ENCODE measurements at regions not wholly inside any gene's neighbourhood (a gene's known extent, or its start where the extent isn't known, plus 50 kb on each side); places are given as distances from the start of the nearest gene placed in this dataset.

DNA sequence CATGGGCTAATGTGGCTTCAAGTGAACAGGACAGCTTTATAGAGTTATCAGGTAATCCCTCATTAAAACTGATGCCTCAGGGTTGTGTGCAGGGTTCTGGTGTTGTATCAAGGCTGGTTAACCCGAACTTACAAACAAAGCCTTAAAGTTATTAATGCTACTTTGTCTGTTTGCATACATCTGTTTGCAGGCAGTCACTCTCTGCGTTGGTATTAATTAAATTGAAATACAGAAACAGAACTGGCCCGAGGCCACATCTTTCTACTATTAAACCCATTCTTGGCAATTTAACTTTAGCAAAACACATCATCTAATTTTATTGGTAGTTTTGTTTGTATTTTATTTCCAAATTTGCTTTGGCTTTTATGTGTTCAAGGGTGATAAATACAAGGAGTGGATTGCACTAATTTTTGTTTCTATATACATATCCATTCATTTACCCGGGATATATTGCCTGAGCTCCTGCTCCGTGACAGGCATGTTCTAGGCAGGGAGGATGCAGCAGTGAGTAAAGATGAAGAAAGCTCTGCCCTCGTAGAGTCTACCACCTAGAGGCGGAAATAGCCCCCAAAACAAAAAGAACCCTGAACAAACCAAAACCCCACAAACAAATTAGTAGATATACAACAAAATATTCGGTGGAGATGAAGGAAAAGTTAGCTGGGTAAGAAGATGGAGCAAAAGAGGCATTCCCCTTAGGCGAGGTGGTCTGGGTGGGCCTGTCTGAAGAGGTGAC, 164.2 kb downstream of the MACROH2A1 start:
- DNase-seq: no peak

DNA sequence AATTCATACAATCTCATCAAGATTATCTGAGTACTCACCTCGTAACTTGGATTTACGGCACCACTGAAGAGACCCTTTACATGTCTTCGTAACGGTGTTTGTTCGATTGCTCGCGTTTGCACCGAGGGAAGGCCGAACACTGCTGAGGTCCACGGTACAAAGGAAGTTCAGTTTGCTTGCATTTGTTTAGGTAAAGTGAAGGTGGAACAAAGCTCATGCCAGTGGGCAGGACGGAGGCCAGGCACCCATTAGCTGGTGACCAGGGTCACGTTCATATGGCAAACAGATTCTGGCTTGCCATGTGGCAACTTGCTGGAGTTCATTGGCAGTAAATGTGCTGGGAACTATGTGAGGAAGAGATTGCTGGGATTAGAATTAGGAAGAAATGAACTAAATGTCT, 164.8 kb downstream of the MACROH2A1 start:
- DNase-seq: no peak

DNA sequence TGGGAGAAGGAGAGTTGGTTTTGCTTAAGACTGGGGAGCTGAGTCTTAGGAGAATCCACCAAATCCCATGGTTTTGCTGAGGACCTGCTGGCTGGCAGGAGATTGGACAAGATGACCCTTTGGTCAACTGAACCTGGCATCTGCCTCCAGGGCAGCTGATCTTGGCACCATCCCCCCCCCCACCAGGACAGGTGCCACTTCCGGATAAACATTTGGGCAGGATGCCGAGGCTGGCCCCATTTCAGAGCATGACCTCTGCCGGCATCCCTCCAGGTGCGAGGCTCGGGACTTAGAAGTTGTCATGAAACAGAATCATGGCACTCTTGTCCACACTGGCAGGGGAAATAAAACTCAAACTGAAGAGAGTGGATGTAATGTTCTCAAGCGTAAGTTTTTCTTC, 165.6 kb downstream of the MACROH2A1 start:
- no peak for DNase-seq

DNA sequence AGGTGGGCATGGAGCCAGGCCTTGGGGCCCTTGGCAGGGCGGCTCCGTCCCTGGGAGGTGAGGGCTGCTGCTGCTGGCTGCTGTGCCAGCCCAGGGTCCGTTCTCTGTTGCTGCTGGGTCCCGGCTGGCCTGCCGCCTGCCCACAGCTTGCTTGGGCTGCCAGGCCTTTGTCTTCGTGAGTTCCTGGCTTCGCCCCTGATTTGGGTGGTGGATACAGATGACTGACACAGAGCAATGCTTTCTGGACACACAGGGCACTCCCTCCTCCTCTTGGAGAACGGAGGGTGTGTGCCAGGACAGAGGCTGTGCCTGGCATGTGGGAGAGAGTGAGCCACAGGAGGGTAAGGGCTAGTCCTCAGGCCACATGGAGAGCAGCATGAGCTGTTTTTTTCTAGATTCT, 166.1 kb downstream of the MACROH2A1 start:
- DNase-seq: no peak

DNA sequence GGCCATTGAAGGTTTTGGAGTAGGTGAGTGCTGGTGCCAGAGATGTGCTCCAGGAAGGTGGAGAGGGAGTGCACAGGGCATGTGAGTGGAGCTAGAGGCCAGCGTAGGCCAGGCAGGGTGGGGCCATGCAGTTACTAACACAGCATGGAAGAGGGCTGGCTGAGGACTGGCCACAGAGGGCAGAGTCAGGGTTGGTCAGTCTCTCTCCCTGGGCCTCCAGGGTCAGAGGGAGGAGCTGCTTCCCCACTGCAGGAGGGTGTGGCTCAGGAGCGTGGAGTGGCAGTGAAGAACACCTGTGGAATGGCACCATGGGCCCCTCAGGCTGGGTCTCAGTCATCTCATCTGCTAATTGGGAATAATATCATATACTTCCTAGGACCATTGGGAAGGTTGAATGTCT, 167.7 kb downstream of the MACROH2A1 start:
- no peak for DNase-seq

DNA sequence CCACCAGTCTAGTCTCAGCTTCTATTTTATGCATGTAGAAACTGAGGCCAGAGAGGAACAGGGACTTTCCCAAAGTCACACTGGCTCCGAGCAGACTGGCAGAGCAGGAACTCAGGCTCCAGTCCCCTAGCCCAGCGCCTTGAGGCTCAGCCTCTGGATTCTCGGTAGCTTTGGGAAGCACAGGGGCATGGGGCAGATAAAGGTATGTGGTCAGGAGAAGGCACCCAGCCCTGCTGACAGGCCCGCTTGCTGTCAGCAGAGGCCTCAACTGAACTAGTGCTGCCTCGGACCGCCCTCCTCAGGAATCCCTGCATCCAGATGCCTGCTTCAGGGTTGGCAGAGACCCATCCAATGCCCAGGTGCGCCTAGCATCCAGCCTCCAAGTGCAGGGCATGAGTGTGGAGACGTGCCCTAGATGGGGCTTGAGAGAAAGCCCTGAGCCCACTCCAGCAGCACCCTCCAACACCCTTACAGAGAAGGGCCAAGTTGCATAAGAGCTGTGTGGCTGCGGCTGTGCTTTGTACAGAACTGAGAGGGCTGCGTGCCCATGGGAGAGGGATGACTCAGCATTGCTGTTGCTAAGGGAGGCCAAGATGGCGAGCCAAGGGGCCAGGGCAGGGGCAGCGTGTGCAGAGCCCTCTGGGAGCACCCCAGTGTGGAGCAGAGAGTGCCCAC, 168.6 kb downstream of the MACROH2A1 start:
- DNase-seq: no peak

DNA sequence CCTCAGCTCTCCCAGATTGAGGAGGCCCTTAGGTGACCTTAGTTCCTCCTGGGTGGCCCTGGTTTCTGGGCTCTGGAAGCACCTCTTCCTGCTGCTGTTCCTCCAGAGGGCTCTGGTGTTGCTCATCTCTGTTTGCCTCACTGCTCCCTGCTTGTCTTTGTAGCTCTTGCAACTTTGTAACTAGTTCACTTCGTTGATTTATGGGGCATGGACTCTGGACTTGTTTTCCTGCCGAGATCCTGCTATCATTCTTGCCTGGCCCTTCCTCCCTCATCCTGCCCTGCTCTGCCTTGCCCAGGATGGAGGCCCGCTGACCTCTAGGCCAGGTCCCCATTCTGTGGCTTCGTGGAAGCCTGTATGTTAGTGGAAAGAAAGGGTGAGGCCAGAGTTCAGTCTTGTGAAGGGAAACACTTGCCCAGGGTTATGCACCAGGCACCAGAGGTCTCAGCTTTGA, 169.3 kb downstream of the MACROH2A1 start:
- DNase-seq: no peak

DNA sequence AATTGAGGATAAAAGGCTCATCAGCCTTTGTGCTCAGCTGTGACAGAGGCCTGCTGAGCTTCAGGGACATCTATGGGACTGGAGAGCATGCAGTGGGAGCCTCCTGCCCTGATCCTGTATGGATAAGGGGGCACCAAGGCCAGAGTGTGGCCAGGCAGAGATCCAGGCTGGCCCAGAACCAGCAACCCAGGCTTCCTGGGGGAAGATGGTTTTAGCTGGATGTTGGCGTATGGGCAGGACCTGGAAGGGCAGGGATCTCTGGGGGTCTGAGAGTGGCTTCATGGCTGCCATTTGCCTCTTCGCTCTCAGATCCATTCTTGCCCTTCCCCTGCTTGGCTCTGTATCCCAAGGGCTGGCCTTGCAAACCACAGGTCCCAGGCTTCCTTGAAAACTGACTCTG, 169.9 kb downstream of the MACROH2A1 start:
- no peak for DNase-seq

DNA sequence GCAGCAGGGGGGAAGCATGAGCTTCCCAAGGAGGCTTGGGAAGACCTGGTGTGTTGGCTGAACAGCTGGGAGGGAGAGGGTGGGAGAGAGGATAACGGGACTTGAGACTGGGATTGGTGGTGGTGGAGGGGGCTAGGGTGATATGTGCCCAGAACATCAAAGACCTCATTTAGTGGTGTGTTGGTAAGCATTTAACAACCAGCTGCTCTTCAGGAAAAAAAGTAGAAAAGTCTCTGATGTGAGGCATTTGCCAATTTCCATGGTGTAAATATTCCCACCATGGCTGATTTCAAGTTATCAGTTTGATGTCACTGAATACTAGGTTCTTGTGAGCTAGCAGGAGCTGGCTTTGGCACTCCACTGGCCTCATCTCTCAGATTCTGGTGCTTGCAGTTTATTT, 170.8 kb downstream of the MACROH2A1 start:
- DNase-seq: no peak

DNA sequence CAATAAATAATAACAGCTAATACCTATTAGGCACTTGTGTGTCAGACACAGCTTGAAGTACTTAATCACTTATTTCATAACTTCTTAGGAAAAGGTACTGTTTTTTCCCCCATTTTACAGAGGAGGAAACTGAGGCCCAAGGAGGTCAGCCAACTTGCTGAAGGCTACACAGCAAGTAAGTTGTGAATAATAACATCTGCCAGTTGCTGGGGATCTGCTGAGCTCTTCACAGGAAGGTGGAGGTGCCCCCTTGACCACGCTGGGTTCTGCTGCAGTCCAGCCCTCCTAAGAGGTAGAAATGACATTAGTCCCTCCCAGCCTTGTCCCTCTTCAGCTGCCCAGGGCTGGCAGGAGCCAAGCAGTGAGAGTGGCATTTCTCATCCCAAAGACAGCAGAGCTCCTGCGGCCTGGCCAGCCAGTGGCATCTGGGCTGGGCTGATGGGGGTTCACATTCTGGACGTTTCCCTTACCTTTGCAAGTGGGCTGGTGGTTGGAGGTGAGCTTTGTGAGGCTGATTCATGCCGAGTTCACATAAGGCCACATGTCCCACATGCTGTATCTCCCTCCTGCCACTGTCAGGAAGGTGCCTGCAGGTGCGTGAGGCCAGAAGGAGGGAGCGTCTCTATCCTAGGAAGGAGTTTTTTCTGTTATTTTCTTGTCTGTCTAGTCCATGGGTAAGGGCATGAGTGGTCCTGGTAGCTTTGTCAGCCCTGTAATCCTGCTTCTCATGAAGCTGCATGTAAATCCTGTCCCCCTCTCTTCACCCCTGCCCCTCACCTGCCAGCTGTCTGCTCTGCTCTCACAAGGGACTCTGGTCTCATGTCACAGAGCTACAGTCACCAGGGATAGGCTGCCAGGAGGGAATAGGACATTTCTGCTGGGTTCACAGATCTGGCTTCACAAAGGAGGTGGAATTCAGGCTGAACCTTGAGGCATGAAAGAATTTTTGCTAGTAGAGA, 171.7 kb downstream of the MACROH2A1 start:
- DNase-seq: no peak

DNA sequence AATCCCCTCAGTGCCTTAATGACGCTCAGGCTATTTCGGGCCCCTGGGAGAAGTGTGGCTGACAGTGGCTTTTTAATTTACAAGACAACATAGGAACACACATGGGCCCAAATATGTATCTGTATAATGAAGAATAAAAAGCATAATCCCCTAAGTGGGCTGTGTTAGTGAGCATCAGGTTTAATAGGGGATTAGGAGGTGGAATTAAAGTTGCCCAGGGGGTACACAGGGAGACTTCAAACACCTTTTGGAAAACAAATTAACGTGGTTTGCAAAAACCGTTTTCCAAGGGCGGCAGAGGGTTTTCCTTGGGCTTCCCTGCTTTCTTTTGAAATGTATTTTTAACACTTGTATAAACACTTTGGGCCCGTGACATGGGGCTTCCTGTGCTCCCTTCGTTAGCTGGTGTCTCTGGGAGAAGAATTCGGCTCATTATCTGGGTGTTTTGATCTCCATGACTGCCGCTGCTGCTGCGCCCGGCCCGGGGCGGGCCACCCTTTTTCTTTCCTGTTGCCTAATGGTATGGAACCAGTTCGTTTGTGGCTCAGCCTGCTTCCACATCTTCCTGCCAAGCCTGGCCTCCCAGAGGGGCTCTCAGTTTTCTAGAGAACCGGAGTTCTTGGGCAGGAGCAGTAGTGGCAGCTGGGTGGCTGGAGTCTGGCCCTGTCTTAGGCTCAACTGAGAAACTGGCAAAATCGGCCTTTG, 173.0 kb downstream of the MACROH2A1 start:
- no peak for DNase-seq

DNA sequence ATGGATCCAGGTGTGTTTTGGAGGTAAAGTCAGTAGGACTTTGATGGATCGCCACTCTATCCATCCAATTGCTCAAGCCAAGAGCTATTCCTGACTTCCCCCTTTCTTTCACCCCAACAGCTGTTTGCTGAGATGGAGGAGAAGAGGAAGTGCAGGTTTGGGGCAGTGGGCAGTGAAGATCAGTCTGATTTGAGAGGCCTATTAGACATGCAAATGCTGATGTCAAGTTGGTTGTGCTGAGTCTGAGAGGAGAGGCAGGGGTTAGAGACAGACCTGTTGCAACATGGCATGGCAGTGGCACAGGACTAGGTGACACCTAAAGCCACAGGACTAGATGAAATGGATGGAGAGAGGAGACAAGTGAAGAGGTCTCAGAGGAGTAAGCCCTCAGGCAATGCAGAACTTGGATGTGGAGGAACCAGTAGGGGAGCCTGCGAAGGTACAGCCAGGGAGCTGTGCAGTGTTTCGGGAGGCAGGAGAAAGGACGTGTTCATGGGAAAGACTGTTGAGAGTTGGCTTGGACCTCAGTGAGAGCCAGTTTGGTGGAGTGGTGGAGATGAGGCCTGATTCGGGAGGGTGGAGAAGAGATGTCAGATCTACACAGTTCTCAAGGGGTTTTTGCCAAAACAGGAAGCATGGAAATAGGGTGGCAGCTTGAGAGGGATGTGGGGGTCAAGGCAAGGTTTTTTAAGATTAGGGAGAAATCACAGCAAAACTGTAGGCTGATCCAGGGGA, 175.0 kb downstream of the MACROH2A1 start:
- no peak for DNase-seq

DNA sequence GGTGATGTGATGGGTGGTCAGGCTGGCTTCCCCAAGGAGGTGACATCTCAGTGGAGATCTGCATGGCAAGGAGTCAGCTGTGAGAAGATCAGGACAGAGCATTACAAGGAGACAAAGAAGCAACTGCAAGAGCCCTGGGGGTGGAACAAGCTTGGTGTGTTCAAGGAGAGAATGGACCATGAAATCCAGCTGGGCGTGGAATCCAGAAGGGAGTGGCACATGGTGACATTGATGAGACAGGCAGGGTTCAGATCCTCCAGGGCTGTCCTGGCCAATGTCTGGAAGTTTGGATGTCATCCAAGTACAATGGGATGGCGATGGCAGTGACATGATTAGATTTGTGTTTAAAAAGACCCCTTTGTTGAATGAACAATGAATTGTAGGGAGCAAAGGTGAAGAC, 175.6 kb downstream of the MACROH2A1 start:
- no peak for DNase-seq

DNA sequence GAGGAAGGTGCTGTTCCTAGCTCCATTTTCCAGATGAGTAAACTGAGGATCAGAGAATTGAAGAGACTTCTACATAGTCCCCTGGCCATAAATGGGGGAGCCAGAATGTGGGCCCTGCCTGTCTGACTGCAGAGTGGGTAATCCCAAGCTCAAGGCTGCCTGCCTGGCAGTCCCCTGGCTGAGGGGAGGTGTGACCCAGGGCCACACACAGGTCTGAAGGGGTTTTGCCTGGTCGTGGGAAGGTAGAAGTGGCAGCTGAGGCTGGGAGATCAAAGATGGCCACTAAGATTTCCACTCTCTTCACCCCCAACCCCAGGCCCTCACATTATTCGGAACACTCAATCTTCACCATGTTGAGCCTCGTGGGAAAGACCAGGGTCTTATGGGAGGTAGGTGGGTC, 176.3 kb downstream of the MACROH2A1 start:
- no peak for DNase-seq

DNA sequence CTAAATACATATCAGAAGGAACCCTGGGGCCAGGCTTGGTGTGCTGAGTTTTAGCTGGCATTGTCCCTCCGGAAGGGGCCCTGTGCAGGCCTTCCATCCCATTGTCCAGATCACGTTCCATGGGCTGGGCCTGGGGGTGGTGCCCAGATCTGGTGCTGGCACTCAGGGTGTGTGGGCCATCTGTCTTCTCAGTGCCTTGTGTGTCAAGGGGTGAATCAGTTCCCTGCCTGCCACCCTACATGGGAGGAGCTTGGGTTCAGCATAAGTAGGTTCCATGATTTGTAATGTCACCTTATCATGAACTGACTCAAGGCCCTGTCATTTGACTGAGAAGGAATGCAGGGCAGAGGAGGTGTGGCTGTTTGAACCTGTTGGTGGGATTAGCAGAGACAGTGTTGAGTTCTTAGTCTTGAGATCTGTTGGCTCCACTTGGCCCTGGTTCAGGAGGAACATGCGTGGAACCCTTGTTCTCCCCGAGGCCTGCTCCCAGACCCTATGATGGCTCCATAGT, 176.8 kb downstream of the MACROH2A1 start:
- DNase-seq: no peak

DNA sequence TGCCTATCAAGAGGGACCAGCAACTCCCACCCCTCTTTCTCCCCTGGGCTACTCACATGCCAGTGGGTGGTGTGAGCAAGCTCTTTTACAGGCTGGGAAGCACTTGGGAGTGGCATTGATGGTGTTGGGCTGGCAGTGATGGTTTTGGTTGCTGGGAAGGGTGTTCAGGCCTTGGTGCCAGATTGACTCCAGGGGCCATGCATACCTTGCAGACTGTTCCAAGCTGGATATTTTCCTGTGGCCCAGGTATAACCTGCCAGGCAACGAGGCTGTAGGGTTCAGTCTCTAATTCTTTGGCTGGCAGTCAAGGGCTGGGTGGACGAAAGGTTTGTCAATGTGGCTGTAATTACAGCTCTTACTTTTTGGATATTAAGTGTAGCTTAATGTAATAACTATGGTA, 177.3 kb downstream of the MACROH2A1 start:
- no peak for DNase-seq

DNA sequence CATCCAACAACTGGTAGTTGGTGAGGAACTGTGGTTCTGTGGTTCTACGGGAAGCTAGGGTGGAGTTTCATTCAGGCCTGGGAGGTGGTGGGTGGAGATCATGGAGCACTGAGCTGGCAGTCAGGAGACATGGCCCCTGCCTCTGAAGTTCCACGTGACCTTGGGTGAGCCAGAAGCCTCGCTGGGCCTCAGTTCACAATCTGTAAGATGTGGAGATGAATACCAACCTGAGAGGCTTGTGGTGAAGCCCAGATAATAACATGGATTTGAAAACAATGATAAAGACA, 177.9 kb downstream of the MACROH2A1 start:
- DNase-seq: no peak

DNA sequence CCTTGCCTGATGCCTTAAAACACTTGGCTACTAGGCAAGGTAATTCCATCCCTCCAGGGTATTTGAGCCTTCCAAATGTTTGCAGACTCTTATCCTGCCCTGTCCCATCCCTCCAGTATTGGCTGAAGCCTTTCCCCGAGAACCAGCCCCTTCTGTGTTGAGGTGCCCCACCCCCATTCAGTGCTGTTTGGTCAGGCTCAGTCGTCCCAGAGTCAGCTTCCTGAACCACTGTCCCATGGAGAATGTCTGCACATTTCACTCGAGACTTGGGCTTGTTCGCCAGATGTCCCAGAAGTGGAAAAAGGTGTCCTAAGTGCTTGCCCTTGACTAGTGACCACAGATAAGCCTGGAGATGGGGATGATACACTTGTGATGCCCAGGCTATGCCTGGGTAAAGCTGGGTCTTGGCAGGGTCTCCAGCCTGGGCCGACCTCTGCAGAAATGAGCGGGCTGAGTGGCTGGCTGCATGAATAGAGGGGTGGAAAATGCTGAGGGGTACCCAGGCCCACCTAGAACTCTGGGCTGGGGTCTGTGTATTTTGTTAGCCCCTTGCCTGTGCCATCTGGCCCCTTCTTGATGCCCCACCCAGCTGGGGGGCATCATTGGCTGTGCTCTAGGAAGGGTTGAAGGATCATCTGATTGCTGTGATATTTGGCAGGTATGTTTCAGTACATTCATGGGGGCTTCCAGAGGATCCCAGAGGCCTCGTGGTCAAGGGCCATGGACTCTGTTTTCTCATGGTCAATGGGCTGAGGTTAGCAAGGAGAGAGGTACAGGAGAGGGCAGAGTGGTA, 178.4 kb downstream of the MACROH2A1 start:
- DNase-seq: no peak

DNA sequence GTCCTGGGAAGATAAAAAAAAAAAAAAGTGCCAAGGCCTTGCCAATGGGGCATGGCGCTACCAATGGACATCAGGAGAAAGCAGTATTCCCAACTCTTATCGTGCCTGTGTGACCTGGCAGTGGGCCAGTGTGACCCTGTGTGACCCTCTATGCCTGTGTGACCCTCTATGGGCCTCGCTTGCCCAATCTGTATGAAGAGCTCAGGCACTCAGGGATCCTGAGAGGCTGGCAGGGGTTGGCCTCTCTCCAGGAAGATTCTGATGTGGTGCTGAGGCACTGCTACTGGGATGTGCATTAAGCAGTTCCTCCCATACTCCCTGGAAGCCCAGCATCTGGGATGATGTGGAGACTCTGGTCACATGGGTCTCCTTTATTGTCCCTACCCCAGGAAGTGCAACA, 179.2 kb downstream of the MACROH2A1 start:
- no peak for DNase-seq

DNA sequence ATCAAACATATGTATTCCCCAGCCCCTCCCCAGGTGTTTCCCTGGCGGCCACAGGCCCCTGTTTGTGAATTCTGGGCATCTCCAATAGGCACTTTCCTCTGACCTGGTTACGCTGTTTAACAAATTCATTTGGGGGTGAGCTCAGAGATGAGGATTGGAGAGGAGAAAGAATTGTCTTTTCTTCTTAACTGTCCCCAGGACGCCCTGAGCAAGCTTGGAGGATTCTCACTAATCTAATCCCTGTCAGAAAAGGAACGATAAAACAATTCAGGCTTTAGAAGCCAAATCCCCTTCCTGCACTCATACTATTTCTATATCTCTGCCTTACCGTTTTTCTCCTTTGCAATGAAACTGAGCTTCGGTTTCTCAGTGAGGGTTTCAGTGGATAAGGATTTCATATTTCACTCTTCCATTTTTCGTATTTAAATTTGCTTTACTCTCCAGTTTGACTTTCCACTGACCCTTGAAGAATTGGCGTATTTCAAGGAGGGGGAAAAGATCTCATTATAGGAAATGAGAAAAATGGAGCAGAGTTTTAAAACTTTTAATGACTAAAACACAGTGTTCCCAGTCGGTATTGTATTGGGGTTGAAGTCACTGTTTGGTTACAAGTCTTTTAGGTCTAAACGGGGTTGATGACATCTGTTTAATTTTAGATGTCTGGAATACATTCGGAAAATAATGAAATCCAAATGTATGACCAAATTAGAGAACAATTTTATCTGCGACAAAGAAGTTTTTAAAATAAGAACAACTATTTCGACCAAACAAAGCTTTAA, 180.1 kb downstream of the MACROH2A1 start:
- no peak for DNase-seq

DNA sequence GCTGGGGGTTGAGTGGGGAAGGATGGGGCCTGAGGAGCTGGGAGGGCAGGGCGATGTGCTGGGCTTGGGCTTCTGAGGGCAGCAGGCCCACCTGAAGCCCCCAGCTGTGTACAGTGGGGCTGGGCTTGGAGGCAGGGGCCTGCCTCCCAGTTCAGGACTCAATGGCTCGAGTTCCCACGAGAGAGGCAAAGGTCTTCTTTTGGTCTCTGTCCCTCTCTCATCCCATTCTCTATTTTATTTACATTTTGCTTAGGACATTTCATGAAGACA, 180.6 kb downstream of the MACROH2A1 start:
- DNase-seq: no peak

All from stimulated activated CD4-positive, alpha-beta T cell treated with anti-CD3 and anti-CD28 coated beads, Interleukin-4, amount 100 ng/mL, for 1 hour (primary cell).